Colonic mucosa (tissue), 4 donors: ENCODE measurements at regions not wholly inside any gene's neighbourhood (a gene's known extent, or its start where the extent isn't known, plus 50 kb on each side); places are given as distances from the start of the nearest gene placed in this dataset.

Experiments
- DNase-seq: peaks from one replicate; pipeline ENCODE4 v3.0.0-alpha.2; 2020
- H3K27ac ChIP-seq: fragments of 200-600 bp; one replicate; pipeline ENCODE4 v1.8.0; 2021
- H3K27me3 ChIP-seq: fragments of 200-600 bp; one replicate; pipeline ENCODE4 v1.8.0; 2021
- H3K36me3 ChIP-seq: fragments of 200-600 bp; one replicate; pipeline ENCODE4 v1.8.0; 2021
- H3K4me1 ChIP-seq: fragments of 200-600 bp; one replicate; pipeline ENCODE4 v1.8.0; 2021; ENCODE audit warnings: mild to moderate bottlenecking
- H3K4me3 ChIP-seq: fragments of 200-600 bp; one replicate; pipeline ENCODE4 v1.8.0; 2021
- H3K9ac ChIP-seq, 2 donors: one replicate each; pipeline ENCODE4 v1.7.0; 2013; ENCODE audit warnings: control low read depth in 2 of 2, low read depth in 2 of 2, low read length in 2 of 2
- H3K9me3 ChIP-seq: fragments of 200-600 bp; one replicate; pipeline ENCODE4 v1.8.0; 2021
- intact Hi-C: fragments of 100-400 bp; cut with DNase I; formaldehyde crosslinking; loops from one replicate; pipeline ENCODE4 v1.14.1; 2022
- TF ChIP-seq, protein P1 (sequence below): fragments of 200-600 bp; IDR thresholded peaks from one replicate; pipeline ENCODE4 v1.8.0; 2022; ENCODE audit warnings: antibody characterized with exemption, mild to moderate bottlenecking
- donor health status: healthy.
- donor health status: DM: no; HTN: no; CAD: no.
- donor health status: DM: no; HTN: no; CAD: no.

DNA sequence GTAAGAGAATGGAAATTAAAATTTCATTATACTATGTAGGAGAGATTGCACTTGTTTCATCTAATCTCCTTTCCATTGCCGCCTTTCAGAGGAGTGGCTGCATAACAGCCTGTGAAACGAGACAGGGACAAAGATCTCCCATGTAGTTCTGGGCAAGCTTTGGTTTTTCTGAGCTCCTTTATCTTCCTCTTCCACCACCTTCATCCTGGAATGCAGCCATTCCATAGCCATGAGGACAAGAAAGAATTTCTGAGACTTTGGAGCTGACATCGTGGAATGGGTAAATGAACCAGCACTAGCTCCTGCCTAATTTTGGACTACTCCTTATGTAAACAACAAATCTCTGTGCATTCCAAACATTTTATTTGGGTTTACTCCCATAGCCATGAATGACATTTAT is 1587.3 kb upstream of the TENM3 start:
- Histone ChIP-seq H3K27me3 (no peaks in the 10 kb centered on the region), H3K9ac (no peak overlapping the region), H3K4me1 (no peaks in the 10 kb centered on the region), H3K36me3 (no peaks in the 10 kb centered on the region), H3K4me3 (no peak overlapping the region), H3K27ac (no peak overlapping the region), H3K9me3 (no peaks in the 10 kb centered on the region)
- TF ChIP-seq, protein P1, sequence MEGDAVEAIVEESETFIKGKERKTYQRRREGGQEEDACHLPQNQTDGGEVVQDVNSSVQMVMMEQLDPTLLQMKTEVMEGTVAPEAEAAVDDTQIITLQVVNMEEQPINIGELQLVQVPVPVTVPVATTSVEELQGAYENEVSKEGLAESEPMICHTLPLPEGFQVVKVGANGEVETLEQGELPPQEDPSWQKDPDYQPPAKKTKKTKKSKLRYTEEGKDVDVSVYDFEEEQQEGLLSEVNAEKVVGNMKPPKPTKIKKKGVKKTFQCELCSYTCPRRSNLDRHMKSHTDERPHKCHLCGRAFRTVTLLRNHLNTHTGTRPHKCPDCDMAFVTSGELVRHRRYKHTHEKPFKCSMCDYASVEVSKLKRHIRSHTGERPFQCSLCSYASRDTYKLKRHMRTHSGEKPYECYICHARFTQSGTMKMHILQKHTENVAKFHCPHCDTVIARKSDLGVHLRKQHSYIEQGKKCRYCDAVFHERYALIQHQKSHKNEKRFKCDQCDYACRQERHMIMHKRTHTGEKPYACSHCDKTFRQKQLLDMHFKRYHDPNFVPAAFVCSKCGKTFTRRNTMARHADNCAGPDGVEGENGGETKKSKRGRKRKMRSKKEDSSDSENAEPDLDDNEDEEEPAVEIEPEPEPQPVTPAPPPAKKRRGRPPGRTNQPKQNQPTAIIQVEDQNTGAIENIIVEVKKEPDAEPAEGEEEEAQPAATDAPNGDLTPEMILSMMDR = no peak
- no peak for DNase-seq
- intact Hi-C loops = no loop called here

DNA sequence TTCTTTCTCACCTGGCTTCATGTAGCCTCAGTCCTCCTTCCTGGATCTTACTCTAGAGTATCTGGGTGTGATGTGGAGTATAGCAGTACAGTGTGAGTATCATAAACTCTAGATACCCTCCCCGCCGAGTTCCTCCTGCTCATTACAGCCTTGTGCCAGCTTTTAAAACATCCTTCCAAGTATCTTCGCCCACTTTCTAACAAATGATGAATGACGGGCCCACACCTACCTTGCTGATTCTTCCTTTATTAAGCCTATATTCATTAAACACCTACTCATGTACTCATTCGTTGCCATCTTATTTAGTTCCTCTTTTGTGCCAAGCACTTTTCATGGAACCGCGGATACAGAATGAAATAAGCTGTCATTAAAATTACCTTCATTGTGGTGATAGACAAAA is 1585.3 kb upstream of the TENM3 start:
- no peak for DNase-seq
- intact Hi-C loops = no loop called here
- no peaks in the 10 kb centered on the region for H3K4me1 ChIP-seq
- no peak overlapping the region for H3K4me3 ChIP-seq
- no peaks in the 10 kb centered on the region for H3K27me3 ChIP-seq
- no peaks in the 10 kb centered on the region for H3K36me3 ChIP-seq
- no peak overlapping the region for H3K9ac ChIP-seq
- H3K27ac ChIP-seq = no peak overlapping the region
- no peaks in the 10 kb centered on the region for H3K9me3 ChIP-seq
- TF ChIP-seq, protein P1 = no peak

DNA sequence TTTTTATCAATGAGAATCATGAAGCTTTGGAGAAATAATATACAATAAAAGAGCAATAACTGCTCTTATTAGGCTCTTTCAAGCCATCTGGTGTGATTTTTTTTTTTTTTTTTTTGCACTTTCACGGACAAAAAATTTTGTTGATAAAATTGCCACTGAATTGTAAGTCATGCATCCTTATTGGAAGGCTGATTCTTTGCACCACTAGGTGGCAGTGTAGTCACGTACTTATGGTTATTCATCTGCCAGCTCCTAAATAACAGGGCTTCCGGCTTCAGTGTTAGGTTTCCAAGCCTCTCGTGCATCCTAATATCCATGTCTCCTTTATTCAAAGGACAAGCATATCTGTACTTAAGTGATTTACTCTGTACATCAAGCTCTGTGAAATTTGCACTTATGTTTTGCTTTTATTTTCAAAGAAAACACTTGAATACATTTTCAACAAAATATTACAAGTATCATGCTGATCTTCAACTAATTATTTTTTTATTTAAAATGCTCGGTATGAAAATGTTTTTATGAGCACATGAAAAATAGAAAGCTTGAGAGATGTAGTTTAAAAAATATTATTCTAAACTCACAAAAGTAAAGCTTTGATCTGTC is 1578.3 kb upstream of the TENM3 start:
- Histone ChIP-seq H3K4me1 (no peaks in the 10 kb centered on the region), H3K4me3 (no peak overlapping the region), H3K27me3 (no peaks in the 10 kb centered on the region), H3K9ac (no peak overlapping the region), H3K9me3 (no peaks in the 10 kb centered on the region), H3K36me3 (no peaks in the 10 kb centered on the region), H3K27ac (no peak overlapping the region)
- peak; percentile 68 for DNase-seq
- TF ChIP-seq, protein P1 = peak; percentile 72
- intact Hi-C loops = loop anchor here (10.0 kb wide), 1 partner anchor 800 kb away; no protein-coding TSS in a partner anchor

DNA sequence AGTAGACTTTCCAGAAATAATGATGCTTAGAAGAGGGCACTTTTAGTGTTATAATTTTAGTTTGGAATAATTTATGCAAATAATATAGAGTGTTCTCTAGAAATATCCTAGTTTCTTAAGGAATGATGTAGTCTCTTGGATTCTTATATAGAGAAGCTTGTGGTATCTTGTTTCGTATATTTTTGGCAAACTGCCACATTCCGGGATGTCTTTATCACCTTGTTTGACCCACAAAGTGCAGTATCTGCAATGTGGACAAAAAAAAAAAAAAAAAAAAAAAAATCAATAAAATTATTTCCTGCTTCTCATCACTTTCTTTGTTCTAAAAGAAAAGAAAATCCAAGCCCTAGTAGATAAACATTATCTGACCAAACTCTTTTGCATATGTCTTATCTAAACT is 1577.7 kb upstream of the TENM3 start:
- H3K4me3 ChIP-seq = no peak overlapping the region
- no peak overlapping the region for H3K9ac ChIP-seq
- no peaks in the 10 kb centered on the region for H3K27me3 ChIP-seq
- intact Hi-C loops = loop anchor here (10.0 kb wide), 1 partner anchor 801 kb away; no protein-coding TSS in a partner anchor
- no peaks in the 10 kb centered on the region for H3K4me1 ChIP-seq
- no peaks in the 10 kb centered on the region for H3K36me3 ChIP-seq
- H3K27ac ChIP-seq = no peak overlapping the region
- no peaks in the 10 kb centered on the region for H3K9me3 ChIP-seq
- DNase-seq = no peak
- TF ChIP-seq, protein P1 = no peak

DNA sequence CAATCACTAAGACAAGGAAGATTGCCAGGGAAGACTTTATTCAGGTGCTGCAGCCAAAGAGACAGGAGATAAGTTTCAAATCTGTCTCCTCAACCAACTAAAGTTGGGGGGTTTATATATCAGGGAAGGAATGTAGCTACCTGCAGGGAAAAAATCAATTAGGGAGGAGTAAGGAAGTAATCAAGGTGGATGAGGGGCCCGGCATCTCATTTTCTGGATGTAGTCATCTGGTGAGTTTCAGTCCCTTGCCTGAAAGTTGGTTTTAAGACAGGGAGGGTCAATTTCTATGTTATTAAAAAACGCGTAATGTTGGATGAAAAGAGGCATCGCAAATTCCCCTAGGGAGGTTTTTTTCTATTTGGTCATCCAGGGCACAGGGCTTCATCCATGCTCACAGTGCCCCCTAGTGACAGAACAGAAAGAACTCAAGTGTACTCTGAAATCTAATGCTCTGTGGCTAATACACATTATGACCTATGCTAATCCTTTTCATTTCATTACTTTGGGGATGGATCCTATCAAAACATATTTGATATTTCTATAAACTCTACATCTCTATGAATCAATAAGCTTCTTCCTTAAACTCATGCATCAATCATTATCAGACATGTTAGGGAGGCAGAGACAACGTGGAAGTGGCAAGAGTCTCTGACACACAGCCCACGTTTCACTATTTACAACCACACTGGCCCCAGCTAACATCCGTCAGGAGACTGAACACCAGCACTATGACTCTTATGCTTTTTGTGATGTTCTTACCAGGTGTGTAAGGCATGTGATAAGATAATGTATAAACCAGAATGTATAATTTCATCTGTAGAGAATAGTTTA is 1577.0 kb upstream of the TENM3 start:
- peak; percentile 24 for DNase-seq
- TF ChIP-seq, protein P1 = peak; percentile 46
- intact Hi-C loops = loop anchor here (10.0 kb wide), 1 partner anchor 801 kb away; no protein-coding TSS in a partner anchor

More for the DNA sequence above, 1577.0 kb upstream of the TENM3 start:
- Histone ChIP-seq H3K4me1 (no peaks in the 10 kb centered on the region), H3K9me3 (no peaks in the 10 kb centered on the region), H3K27ac (no peak overlapping the region), H3K27me3 (no peaks in the 10 kb centered on the region), H3K4me3 (no peak overlapping the region), H3K36me3 (no peaks in the 10 kb centered on the region), H3K9ac (no peak overlapping the region)
